HepG2 (cell line): ENCODE measurements at regions not wholly inside any gene's neighbourhood (a gene's known extent, or its start where the extent isn't known, plus 50 kb on each side); places are given as distances from the start of the nearest gene placed in this dataset.

Experiments used
- ATAC-seq: fragments of 200-7000 bp; cut with Tn5 transposase; 3 replicates; pipeline ENCODE4 v1.9.1; 2020; ENCODE audit warnings: mild to moderate bottlenecking, moderate library complexity
- BruUV-seq: library from RNA; stranded (reverse); fragments of 400-500 nt; replicated peaks from 2 replicates; lab custom pipeline; 2021; lab: Mats Ljungman, UMichigan
- CTCF ChIA-PET: fragments of 300-600 bp; formaldehyde crosslinking; extraction: SDS; loops from one replicate; lab custom pipeline; 2021; ENCODE audit warnings: low total read pairs, inconsistent platforms, low intra/inter-chr PET ratio; lab: Yijun Ruan, JAX
- POLR2A ChIA-PET: fragments of 350-600 bp; sonication (Branson Sonifier 250); formaldehyde crosslinking; loops from one replicate; lab custom pipeline; 2020; ENCODE audit warnings: antibody characterized with exemption, inconsistent platforms; lab: Yijun Ruan, JAX
- DNase-seq: peaks from one replicate; pipeline ENCODE4 v3.0.0-alpha.2; 2015; ENCODE audit warnings: low spot score
- FAIRE-seq: peaks from 3 replicates; lab custom pipeline; 2011; peaks lifted over from hg19 to GRCh38; lab: Jason Lieb, UNC
- H2AFZ ChIP-seq: one replicate; pipeline ENCODE4 v1.6.1; 2011; ENCODE audit warnings: low read length, inconsistent platforms
- H3K27ac ChIP-seq: fragments of 300-600 bp; 3 replicates; pipeline ENCODE4 v1.8.0; 2011; ENCODE audit warnings: mixed run types, mild to moderate bottlenecking, mixed read lengths, low read length, inconsistent platforms; ENCODE audit not compliant: insufficient read depth; ENCODE audit errors: extremely low read length
- H3K27me3 ChIP-seq, 2 experiments: fragments of 200-600 bp in 1 of 2; 2 replicates in 1 of 2; 3 replicates in 1 of 2; pipeline versions ENCODE4 v1.6.0 to v1.8.0; 2011; ENCODE audit warnings: low read length in 2 of 2, mild to moderate bottlenecking in 2 of 2, moderate library complexity in 2 of 2, inconsistent platforms in 1 of 2; ENCODE audit not compliant: insufficient read depth in 2 of 2, control insufficient read depth in 1 of 2
- H3K36me3 ChIP-seq, 2 experiments: fragments of 200-600 bp in 1 of 2; replicated peaks in 1 of 2; 2 replicates in 1 of 2; 3 replicates in 1 of 2; pipeline versions ENCODE4 v1.5.1 to v1.8.0; 2011; ENCODE audit warnings: low read length in 2 of 2, inconsistent platforms in 1 of 2; ENCODE audit not compliant: insufficient read depth in 2 of 2, control insufficient read depth in 1 of 2
- H3K4me1 ChIP-seq: 2 replicates; pipeline ENCODE4 v1.5.1; 2012; ENCODE audit warnings: low read length, inconsistent platforms; ENCODE audit not compliant: insufficient read depth
- H3K4me2 ChIP-seq: 2 replicates; pipeline ENCODE4 v1.6.0; 2011; ENCODE audit warnings: low read depth, low read length, inconsistent platforms
- H3K4me3 ChIP-seq, 3 experiments: fragments of 200-600 bp in 1 of 3; sonication (generic), shearing (Covaris generic) in 1 of 3; replicated peaks in 1 of 3; 2 replicates each; pipeline ENCODE4 v1.5.1; 2011 to 2016; ENCODE audit warnings: low read length in 3 of 3, inconsistent platforms in 2 of 3, low read depth in 2 of 3, mild to moderate bottlenecking in 2 of 3, control low read depth in 1 of 3, mixed read lengths in 1 of 3; ENCODE audit not compliant: insufficient read depth in 1 of 3
- H3K79me2 ChIP-seq: one replicate; pipeline ENCODE4 v1.6.1; 2011; ENCODE audit warnings: low read length, inconsistent platforms; ENCODE audit not compliant: insufficient read depth
- H3K9ac ChIP-seq: 2 replicates; pipeline ENCODE4 v1.6.0; 2011; ENCODE audit warnings: mild to moderate bottlenecking, low read depth, low read length, inconsistent platforms; ENCODE audit not compliant: insufficient read depth
- H3K9me3 ChIP-seq: 2 replicates; pipeline ENCODE4 v1.5.1; 2012; ENCODE audit warnings: mild to moderate bottlenecking, low read length
- H4K20me1 ChIP-seq: 2 replicates; pipeline ENCODE4 v1.6.0; 2011; ENCODE audit warnings: inconsistent platforms, mild to moderate bottlenecking, low read length, moderate library complexity; ENCODE audit not compliant: insufficient read depth
- AGO1 ChIP-seq: fragments of 200-400 bp; formaldehyde crosslinking; IDR thresholded peaks from 2 replicates; pipeline ENCODE4 v1.6.1; 2017; ENCODE audit warnings: mild to moderate bottlenecking, low read depth, low read length, moderate library complexity; ENCODE audit not compliant: poor library complexity, severe bottlenecking
- CBFB ChIP-seq: sonication (generic); formaldehyde crosslinking; IDR thresholded peaks from 2 replicates; pipeline ENCODE4 v1.4.0; 2020; ENCODE audit warnings: missing genetic modification reagents
- GLI4 ChIP-seq: sonication (generic); formaldehyde crosslinking; IDR thresholded peaks from 2 replicates; pipeline ENCODE4 v1.5.1; 2020; ENCODE audit warnings: missing genetic modification reagents, mild to moderate bottlenecking, moderate library complexity, borderline replicate concordance
- HDAC2 ChIP-seq: sonication (generic); formaldehyde crosslinking; IDR thresholded peaks from 2 replicates; pipeline ENCODE4 v1.4.0; 2020; ENCODE audit warnings: missing genetic modification reagents
- IKZF5 ChIP-seq: IDR thresholded peaks from 2 replicates; pipeline ENCODE4 v1.6.1; 2018; ENCODE audit warnings: missing genetic modification reagents, mild to moderate bottlenecking, missing compliant biosample characterization
- JDP2 ChIP-seq: sonication (generic); formaldehyde crosslinking; IDR thresholded peaks from 2 replicates; pipeline ENCODE4 v1.8.1; 2022; ENCODE audit warnings: missing genetic modification reagents, borderline replicate concordance
- KAT8 ChIP-seq: IDR thresholded peaks from 2 replicates; pipeline ENCODE4 v1.6.1; 2016; ENCODE audit warnings: missing genetic modification reagents, missing compliant biosample characterization
- NR1H2 ChIP-seq: sonication (generic); formaldehyde crosslinking; IDR thresholded peaks from 2 replicates; pipeline ENCODE4 v1.8.1; 2022; ENCODE audit warnings: low read depth, missing genetic modification reagents, borderline replicate concordance
- RFX3 ChIP-seq: IDR thresholded peaks from 2 replicates; pipeline ENCODE4 v1.6.1; 2016; ENCODE audit warnings: missing biosample characterization, missing genetic modification reagents
- SMYD3 ChIP-seq: sonication (generic); formaldehyde crosslinking; IDR thresholded peaks from 2 replicates; pipeline ENCODE4 v1.8.1; 2023; ENCODE audit warnings: mild to moderate bottlenecking, missing genetic modification reagents
- TCF12 ChIP-seq, 2 experiments: fragments of 450-650 bp in 1 of 2; sonication (generic) in 1 of 2; formaldehyde crosslinking in 1 of 2; IDR thresholded peaks; 2 replicates each; pipeline versions ENCODE4 v1.6.1 to v1.8.0; 2017 to 2022; ENCODE audit warnings: antibody characterized with exemption in 1 of 2, mild to moderate bottlenecking in 1 of 2, missing genetic modification reagents in 1 of 2, moderate library complexity in 1 of 2
- ZGPAT ChIP-seq: IDR thresholded peaks from 2 replicates; pipeline ENCODE4 v1.6.1; 2016; ENCODE audit warnings: mild to moderate bottlenecking
- ZNF17 ChIP-seq: sonication (generic); formaldehyde crosslinking; IDR thresholded peaks from 2 replicates; pipeline ENCODE4 v1.5.0; 2020; ENCODE audit warnings: mild to moderate bottlenecking, missing genetic modification reagents
- ZNF513 ChIP-seq: sonication (generic); formaldehyde crosslinking; conservative IDR thresholded peaks from 2 replicates; pipeline ENCODE4 v1.5.0; 2020; ENCODE audit warnings: missing genetic modification reagents
- WGBS: methylation state at CpG from one replicate; pipeline ENCODE4 v1.1.6; 2017; ENCODE audit warnings: low lambda C conversion rate; 5-methylcytosine and 5-hydroxymethylcytosine counted together
- in situ Hi-C: cut with HindIII; loops from 2 replicates; pipeline ENCODE4 v1.10.0; 2017; ENCODE audit warnings: low pct_unique_long_range_greater_than_20kb; ENCODE audit not compliant: extremely low pct_ligation_motif_present
- intact Hi-C: fragments of 100-400 bp; cut with micrococcal nuclease; formaldehyde crosslinking; loops from one replicate; pipeline ENCODE4 v1.10.0; 2022; ENCODE audit not compliant: unreplicated experiment

DNA sequence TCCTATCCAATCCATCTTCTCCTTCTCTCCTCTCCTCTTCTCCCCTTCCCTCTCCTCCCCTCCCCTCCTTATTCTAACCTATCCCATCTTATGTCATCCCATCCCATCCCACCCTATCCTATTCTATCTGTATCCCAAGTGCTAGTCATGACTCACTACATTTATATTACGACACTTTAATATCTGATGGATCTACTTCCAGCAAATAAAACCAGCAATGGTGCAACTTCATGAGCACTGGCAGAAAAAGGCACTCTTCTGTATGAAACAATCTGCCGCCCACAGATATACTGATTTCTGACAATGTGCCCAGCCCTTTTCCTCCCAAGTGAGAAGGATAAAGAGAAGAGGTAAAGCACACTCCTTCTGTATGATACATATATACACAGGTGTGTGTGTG is 86.6 kb upstream of the ANKH start:
- Histone ChIP-seq H4K20me1 (no peaks in the 10 kb centered on the region), H3K4me2 (no peak overlapping the region), H3K36me3 (no peaks in the 10 kb centered on the region), H3K9ac (no peak overlapping the region), H3K27ac (no peak overlapping the region), H3K9me3 (no peaks in the 10 kb centered on the region), H3K4me1 (peaks cover 36% of the 10 kb centered on the region), H2AFZ (no peak overlapping the region), H3K4me3 (no peak overlapping the region), H3K79me2 (no peaks in the 10 kb centered on the region), H3K27me3 (peaks cover 1 to 8% of the 10 kb centered on the region in 2 experiments; a peak in 3 of 5 replicates)
- CTCF ChIA-PET = no interaction called here
- intact Hi-C loops (no loop called here), in situ Hi-C loops (loop anchor here (5.0 kb wide), 1 partner anchor 44 kb away; no protein-coding TSS in a partner anchor)
- BruUV-seq = no TSS peak
- POLR2A ChIA-PET = no interaction called here
- WGBS = 72% methylated on average over 2 of the region's 2 CpGs
- TF ChIP-seq IKZF5 (CRISPR knock-in tag) = no peak
- TF ChIP-seq, all 625 proteins: peak for 0
- DNase-seq = no peak
- no peak for FAIRE-seq
- ATAC-seq = no peak

DNA sequence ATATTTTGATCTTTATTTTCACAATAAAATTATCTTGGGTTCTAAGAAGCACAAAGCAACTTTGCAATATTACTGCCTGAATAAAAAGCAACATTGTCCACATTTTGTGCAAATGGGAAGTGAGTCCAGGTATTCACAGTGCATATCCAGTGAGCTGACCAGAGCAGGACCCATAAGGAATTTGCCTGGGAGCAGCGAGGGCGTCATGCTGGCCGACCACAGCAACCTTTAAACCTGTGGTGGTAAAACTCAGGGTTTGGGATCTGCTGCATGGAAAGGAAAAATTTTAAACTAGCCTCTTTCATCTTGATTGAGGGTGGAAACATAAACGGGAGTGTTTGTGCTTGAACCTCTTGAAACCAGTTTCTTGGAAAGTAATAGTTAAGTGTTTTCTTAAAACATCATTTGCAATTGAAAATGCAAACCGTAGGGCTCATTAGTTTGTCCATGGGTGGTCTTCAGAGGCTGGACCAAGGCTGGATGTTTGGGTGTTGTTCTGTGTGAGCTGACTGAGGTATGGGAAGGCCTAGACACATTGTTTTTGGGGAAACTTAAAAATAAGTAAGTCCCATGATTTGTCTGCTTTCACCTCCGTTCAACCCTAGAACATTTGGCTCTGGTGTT is 85.0 kb upstream of the ANKH start:
- H3K9me3 ChIP-seq = no peaks in the 10 kb centered on the region
- WGBS = 34% methylated on average over 6 of the region's 6 CpGs
- intact Hi-C loops = loop anchor here (1.0 kb wide), 1 partner anchor 47 kb away; no protein-coding TSS in a partner anchor
- peaks cover 32% of the 10 kb centered on the region for H3K4me1 ChIP-seq
- peak overlapping the region; percentile 19 for H2AFZ ChIP-seq
- in situ Hi-C loops = loop anchor here (5.0 kb wide), 1 partner anchor 46 kb away; no protein-coding TSS in a partner anchor
- H3K79me2 ChIP-seq = no peaks in the 10 kb centered on the region
- DNase-seq (no peak), ATAC-seq (no peak), FAIRE-seq (no peak)
- no peaks in the 10 kb centered on the region for H4K20me1 ChIP-seq
- POLR2A ChIA-PET = no interaction called here
- H3K27ac ChIP-seq = no peak overlapping the region
- CTCF ChIA-PET = no interaction called here
- no peaks in the 10 kb centered on the region for H3K36me3 ChIP-seq
- BruUV-seq = no TSS peak
- H3K9ac ChIP-seq = no peak overlapping the region
- H3K4me3 ChIP-seq = no peak overlapping the region
- H3K27me3 ChIP-seq = peaks cover 1 to 8% of the 10 kb centered on the region in 2 experiments; a peak in 4 of 5 replicates
- H3K4me2 ChIP-seq = no peak overlapping the region
- TF ChIP-seq JDP2 (no peak), HDAC2 (CRISPR knock-in tag) (no peak), AGO1 (no peak), SMYD3 (CRISPR knock-in tag) (no peak), NR1H2 (CRISPR knock-in tag) (no peak), CBFB (no peak), KAT8 (CRISPR knock-in tag) (no peak), ZGPAT (CRISPR knock-in tag) (no peak), ZNF513 (no peak), GLI4 (CRISPR knock-in tag) (no peak), RFX3 (no peak), TCF12 (IDR thresholded peaks at IDR 0.05) (no peak), TCF12 (CRISPR knock-in tag; IDR thresholded peaks at IDR 0.05) (no peak), ZNF17 (CRISPR knock-in tag) (no peak)
